ENCODE measurements at regions not wholly inside any gene's neighbourhood (a gene's known extent, or its start where the extent isn't known, plus 50 kb on each side); places are given as distances from the start of the nearest gene placed in this dataset.
"Not testable (repeated sequence)": the region's sequence is repeated elsewhere in the genome, so short reads cannot be mapped to it uniquely, and the experiment has no call there.

DNA sequence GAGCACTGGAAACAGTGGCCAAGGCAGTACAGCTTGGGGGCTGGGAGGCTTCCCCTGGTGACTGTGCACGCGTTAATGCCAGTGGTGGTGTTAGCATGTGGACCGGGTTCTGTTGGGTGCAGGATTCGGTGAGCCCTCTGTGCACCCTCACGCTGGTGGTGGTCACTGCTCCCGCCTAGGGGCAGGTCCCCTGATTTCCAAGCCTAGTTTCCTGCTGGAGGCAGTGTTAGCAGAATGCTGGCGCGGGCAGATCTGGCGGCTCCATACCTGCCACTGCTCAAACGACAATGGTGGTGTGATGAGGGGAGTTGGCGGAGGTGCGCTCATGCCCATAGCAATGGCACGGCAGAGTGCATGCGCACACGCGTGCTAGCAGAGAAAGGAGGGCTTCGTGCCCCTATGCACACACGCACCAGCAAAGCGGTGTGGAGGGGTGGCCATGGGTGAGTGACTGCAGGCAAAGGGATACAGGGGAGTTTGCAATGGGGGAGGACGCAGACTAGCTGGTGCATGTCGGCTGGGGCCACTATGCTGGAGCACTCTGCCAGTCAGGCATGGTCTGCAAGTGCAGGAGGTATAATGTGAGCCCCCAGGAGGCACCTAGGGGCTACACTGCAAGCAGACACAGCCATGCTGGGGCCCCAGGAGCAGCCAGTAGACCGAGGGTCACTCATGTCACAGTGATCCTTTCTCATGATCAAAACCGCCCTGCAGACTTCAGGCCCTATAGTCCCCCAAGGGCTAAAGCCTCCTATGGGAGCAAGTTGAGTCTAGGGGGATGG is 93.0 kb downstream of the MAGEE1 start:
- ChIA-PET POLR2A (no interaction called here), CTCF (no interaction called here)
- dilution Hi-C loops (cut with MboI; ENCODE audit: extremely low pct_ligation_motif_present, low sequenced_read_pairs) = no loop called here
- Histone ChIP-seq H3K4me2 (ENCODE audit: insufficient read depth, low read length) (no peak overlapping the region), H3K27ac (ENCODE audit: insufficient read depth, low read depth, low read length) (no peak overlapping the region), H3K9ac (replicated peaks; ENCODE audit: extremely low read depth, insufficient read depth, low read length) (no peak overlapping the region), H3K9me3 (replicated peaks; ENCODE audit: control insufficient read depth, insufficient read depth, low read length) (no peaks in the 10 kb centered on the region), H2AFZ (ENCODE audit: low read depth, low read length) (no peak overlapping the region), H3K9me1 (replicated peaks; ENCODE audit: control insufficient read depth, extremely low read depth, insufficient read depth, low read length) (no peaks in the 10 kb centered on the region), H3K79me2 (ENCODE audit: control insufficient read depth, insufficient read depth, low read length) (no peaks in the 10 kb centered on the region), H3K27me3 (ENCODE audit: control insufficient read depth in 2 of 2, insufficient read depth in 2 of 2, low read length in 2 of 2) (no peaks in the 10 kb centered on the region), H3K4me1 (ENCODE audit: control insufficient read depth, extremely low read depth, insufficient read depth, low read length) (no peaks in the 10 kb centered on the region), H4K20me1 (replicated peaks; ENCODE audit: control insufficient read depth, extremely low read depth, insufficient read depth, low read length) (no peaks in the 10 kb centered on the region), H3K36me3 (ENCODE audit: control insufficient read depth in 2 of 2, extremely low read depth in 1 of 2, insufficient read depth in 2 of 2, low read length in 2 of 2) (no peaks in the 10 kb centered on the region), H3K4me3 (replicated peaks in 1 of 3; ENCODE audit: insufficient read depth in 1 of 3, low read depth in 1 of 3, low read length in 3 of 3) (no peak overlapping the region)
- intact Hi-C loops (cut with micrococcal nuclease) = no loop called here
- no peak for TF ChIP-seq FOS (IDR thresholded peaks at IDR 0.05; ENCODE audit: borderline replicate concordance, insufficient read depth, low read length)
- TF ChIP-seq, protein P1, sequence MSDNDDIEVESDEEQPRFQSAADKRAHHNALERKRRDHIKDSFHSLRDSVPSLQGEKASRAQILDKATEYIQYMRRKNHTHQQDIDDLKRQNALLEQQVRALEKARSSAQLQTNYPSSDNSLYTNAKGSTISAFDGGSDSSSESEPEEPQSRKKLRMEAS (IDR thresholded peaks at IDR 0.05; ENCODE audit: insufficient read depth, insufficient read length) = no peak
- no peak for TF ChIP-seq MYC (IDR thresholded peaks at IDR 0.05; ENCODE audit: low read depth, low read length)
- TF ChIP-seq POLR2A (IDR thresholded peaks at IDR 0.05; ENCODE audit: low read depth, low read length) = no peak
- no peak for TF ChIP-seq EZH2 (IDR thresholded peaks at IDR 0.05; ENCODE audit: borderline replicate concordance, low read depth, low read length, severe bottlenecking)
- no peak for TF ChIP-seq CTCF (IDR thresholded peaks at IDR 0.05; ENCODE audit: extremely low read depth in 1 of 2, insufficient read depth in 1 of 2, low read depth in 1 of 2, low read length in 2 of 2)
- no peak for TF ChIP-seq POLR2AphosphoS5 (IDR thresholded peaks at IDR 0.05; ENCODE audit: insufficient read depth, low read depth, low read length)
- no peak for TF ChIP-seq GATA2 (IDR thresholded peaks at IDR 0.05; ENCODE audit: insufficient read depth, insufficient read length, low read depth, low read length)
- no peak for TF ChIP-seq JUN (IDR thresholded peaks at IDR 0.05; ENCODE audit: borderline replicate concordance, insufficient read depth, insufficient read length, low read depth)
- FAIRE-seq (no peak), DNase-seq (ENCODE audit: low read depth, low spot score) (no peak)
- BruUV-seq (replicated peaks) = no TSS peak

DNA sequence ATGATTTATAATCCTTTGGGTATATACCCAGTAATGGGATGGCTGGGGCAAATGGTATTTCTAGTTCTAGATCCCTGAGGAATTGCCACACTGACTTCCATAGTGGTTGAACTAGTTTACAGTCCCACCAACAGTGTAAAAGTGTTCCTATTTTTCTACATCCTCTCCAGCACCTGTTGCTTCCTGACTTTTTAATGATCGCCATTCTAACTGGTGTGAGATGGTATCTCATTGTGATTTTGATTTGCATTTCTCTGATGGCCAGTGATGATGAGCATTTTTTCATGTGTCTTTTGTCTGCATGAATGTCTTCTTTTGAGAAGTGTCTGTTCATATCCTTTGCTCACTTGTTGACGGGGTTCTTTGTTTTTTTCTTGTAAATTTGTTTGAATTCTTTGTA is 108.2 kb downstream of the MAGEE1 start:
- FAIRE-seq; H3K9ac ChIP-seq (replicated peaks; ENCODE audit: extremely low read depth, insufficient read depth, low read length); DNase-seq (ENCODE audit: low read depth, low spot score); H3K4me2 ChIP-seq (ENCODE audit: insufficient read depth, low read length); H3K27me3 ChIP-seq (ENCODE audit: control insufficient read depth in 2 of 2, insufficient read depth in 2 of 2, low read length in 2 of 2); BruUV-seq (replicated peaks); H3K27ac ChIP-seq (ENCODE audit: insufficient read depth, low read depth, low read length); H4K20me1 ChIP-seq (replicated peaks; ENCODE audit: control insufficient read depth, extremely low read depth, insufficient read depth, low read length); CTCF ChIA-PET; H3K4me3 ChIP-seq (replicated peaks in 1 of 3; ENCODE audit: insufficient read depth in 1 of 3, low read depth in 1 of 3, low read length in 3 of 3); H3K9me3 ChIP-seq (replicated peaks; ENCODE audit: control insufficient read depth, insufficient read depth, low read length); H3K9me1 ChIP-seq (replicated peaks; ENCODE audit: control insufficient read depth, extremely low read depth, insufficient read depth, low read length); H3K79me2 ChIP-seq (ENCODE audit: control insufficient read depth, insufficient read depth, low read length); H3K36me3 ChIP-seq (ENCODE audit: control insufficient read depth in 2 of 2, extremely low read depth in 1 of 2, insufficient read depth in 2 of 2, low read length in 2 of 2); POLR2A ChIA-PET; H2AFZ ChIP-seq (ENCODE audit: low read depth, low read length); intact Hi-C loops (cut with micrococcal nuclease); H3K4me1 ChIP-seq (ENCODE audit: control insufficient read depth, extremely low read depth, insufficient read depth, low read length); dilution Hi-C loops (cut with MboI; ENCODE audit: extremely low pct_ligation_motif_present, low sequenced_read_pairs): not testable (repeated sequence)

All from endothelial cell of umbilical vein (primary cell).